GM19324 (cell line): ENCODE measurements at regions not wholly inside any gene's neighbourhood (a gene's known extent, or its start where the extent isn't known, plus 50 kb on each side); places are given as distances from the start of the nearest gene placed in this dataset.

Experiments
- ATAC-seq: cut with Tn5 transposase; IDR thresholded peaks from one replicate; pipeline ENCODE4 v1.9.1; 2021; ENCODE audit warnings: mild to moderate bottlenecking, moderate library complexity; ENCODE audit not compliant: unreplicated experiment, low FRiP score

DNA sequence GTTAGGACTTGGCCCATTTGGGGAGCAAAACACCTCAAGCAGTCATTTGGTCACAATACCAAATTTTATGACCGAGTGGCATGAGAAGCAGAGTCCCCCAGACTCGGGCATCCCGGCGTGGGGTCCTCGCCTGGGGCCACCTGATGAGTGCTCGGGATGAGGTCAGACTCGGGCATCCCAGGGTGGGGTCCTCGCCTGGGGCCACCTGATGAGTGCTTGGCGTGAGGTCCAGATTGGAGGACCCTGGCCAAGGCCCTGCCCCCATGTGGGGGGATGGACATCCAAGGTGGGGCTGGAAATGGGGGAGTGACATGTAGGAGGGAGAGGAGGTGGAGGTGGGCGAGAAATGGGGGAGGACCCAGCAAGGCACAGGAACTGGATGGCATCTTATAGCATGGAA is 56.1 kb upstream of the CST7 start:
- ATAC-seq, result no peak

DNA sequence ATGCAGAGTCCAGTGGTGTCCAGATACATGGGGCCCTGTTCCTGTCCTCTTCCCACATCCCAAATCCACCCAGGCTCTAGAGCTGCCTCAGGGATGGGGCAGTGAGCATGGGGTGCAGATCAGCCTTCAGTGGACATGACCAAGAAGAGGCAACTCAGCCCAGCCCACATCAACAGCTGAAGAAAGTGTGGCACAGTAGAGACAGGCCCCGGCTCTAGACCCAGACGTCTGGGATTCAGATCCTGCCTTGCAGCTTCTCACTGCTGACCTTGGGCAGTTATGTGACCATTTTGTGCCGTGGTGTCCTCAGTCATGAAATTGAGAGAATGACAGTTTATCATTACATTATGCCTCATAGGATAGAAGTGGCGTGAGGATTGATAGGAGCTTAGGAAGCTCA is 54.6 kb upstream of the CST7 start:
- no peak for ATAC-seq

DNA sequence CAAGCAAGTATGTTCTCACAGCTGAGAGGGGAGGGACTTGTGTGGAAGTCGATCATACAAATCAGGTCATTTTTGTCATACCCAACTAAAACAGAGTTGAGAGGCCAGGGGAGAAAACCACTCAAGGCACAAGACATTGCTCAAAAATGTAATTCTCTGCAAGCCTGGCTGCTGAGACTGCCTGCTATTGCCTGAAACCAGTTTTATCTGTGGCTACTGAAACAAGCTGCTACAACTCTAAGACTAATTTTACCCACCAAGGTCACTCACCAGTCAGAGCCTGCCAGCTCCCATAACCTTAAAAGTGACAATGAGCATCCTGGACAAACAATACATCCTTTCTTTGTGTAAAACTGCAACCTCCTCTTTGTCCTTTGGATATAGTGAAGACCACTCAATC is 54.1 kb upstream of the CST7 start:
- no peak for ATAC-seq

DNA sequence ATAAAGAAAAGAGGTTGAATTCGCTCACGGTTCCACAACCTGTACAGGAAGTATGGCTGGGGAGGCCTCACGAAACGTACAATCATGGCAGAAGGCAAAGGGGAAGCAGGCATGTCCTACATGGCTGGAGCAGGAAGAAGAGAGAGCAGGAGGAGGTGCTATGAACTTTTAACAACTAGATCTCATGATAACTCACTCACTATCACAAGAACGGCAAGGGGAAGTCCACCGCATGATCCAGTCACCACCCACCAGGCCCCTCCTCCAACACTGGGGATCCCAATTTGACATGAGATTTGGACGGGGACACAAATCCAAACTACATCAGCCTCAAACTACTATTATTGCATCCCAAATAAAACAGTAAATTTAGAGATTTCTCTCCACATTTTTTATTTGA is 53.6 kb upstream of the CST7 start:
- ATAC-seq, result no peak

DNA sequence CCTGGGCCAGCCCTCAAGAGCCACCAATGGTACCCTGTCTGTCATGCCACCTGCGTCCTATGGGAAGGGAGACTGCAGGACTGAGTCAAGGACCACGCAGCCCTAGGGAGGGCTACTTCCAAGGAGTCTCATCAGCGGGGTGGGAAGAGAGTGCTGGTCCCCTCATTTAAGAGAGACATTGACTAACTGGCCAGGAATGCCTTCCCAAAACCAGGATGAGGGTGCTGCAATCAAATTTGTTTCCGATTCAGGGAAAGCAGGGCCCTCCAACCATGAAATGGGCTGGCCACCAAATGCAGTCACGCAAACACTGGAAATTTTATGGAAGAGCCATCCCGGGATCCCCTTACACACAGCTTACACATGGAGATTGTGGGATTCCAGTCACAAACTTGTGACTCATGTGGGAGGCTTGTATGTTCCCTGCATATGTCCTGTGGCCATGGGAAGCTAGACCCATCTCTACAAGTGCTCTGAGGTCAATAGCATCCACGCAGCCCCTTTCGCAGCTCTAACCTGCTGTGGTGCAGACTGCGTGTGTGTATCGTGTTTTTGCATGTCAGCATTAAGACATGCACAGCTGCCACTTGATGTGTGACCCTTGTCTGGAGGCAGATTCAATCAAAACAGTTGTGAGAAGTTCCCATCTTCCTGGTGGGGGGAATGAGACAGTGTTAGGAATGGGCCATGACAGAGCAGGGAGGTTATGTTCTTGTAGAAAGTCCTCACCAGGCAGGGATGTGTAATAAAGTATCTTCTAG is 53.0 kb upstream of the CST7 start:
- no peak for ATAC-seq

DNA sequence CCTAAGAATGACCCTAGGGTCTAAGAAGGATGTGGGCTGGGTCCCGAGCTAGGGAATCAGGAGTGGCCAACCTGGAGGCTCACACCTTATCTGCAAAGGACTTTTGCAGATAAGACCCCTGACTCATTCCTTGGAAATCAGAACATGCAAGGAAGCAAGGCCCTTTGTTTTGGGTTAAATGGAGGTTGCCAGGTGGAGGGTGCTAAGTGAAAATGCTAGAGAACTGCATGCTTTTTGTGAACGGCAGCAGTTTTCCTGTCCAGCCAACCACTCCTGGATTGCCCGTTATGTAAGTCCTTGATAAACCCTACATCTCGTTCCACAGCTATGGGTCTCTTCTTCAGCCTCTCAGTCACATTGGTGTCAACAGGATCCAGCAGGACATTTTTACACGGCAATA is 52.1 kb upstream of the CST7 start:
- ATAC-seq, result no peak

DNA sequence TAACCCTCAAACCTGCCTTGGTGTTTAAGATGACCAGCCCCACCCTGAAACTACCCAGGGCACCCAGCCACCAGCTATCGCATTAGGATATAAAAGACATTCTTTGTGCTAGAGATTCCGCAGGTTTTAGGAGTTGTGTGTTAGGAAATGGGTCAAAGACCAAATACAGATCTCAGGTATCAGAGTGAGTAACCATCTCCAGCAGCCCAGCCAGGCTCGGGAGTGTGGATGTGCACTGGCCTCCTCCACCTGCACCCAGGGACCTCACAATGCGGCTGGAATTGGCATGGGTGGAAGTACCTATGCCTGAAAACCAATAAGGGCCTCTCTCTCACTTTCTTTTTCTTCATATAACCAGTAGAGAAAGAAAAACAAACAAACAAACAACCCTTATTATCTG is 51.1 kb upstream of the CST7 start:
- no peak for ATAC-seq

DNA sequence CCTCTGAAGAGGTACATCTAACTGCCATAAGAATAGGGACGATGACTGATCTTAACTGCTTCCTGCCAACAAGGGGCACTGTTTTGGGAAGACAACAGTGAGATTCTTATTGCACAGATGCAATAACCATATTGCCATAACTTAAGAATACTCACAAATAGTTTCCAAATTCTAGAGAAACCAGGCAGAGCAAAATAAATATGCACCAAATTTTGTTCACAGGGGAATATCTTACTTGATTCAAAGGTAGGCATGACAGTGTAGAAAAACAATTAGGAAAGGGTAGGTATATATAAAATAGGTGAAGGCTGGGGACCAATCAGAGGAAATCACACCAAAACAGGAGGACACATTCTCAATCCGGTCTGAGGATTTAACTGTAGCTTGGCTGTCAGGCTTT is 49.9 kb upstream of the CST7 start:
- no peak for ATAC-seq
